GM10248 (cell line): ENCODE measurements at regions not wholly inside any gene's neighbourhood (a gene's known extent, or its start where the extent isn't known, plus 50 kb on each side); places are given as distances from the start of the nearest gene placed in this dataset.

Experiments used
- CTCF ChIA-PET: fragments of 300-600 bp; sonication (Branson Sonifier 250); formaldehyde crosslinking; extraction: SDS; loops from one replicate; lab custom pipeline; 2021; ENCODE audit warnings: antibody characterized with exemption; lab: Yijun Ruan, JAX
- POLR2A ChIA-PET: fragments of 350-650 bp; sonication (Branson Sonifier 250); formaldehyde crosslinking; extraction: SDS; loops from one replicate; lab custom pipeline; 2020; ENCODE audit warnings: antibody characterized with exemption; lab: Yijun Ruan, JAX
- DNase-seq: peaks from one replicate; pipeline ENCODE4 v3.0.0; 2012; ENCODE audit errors: extremely low spot score
- TF ChIP-seq, protein P1 (sequence below): IDR thresholded peaks from 2 replicates; pipeline ENCODE4 v1.5.1; 2012; ENCODE audit warnings: mild to moderate bottlenecking, low read depth; ENCODE audit errors: extremely low read depth, missing control alignments, control extremely low read depth

GRCh38 chr18:4593895-4594294 is 138.8 kb upstream of the DLGAP1 start:
- ChIA-PET POLR2A (no interaction called here), CTCF (no interaction called here)
- TF ChIP-seq, protein P1, sequence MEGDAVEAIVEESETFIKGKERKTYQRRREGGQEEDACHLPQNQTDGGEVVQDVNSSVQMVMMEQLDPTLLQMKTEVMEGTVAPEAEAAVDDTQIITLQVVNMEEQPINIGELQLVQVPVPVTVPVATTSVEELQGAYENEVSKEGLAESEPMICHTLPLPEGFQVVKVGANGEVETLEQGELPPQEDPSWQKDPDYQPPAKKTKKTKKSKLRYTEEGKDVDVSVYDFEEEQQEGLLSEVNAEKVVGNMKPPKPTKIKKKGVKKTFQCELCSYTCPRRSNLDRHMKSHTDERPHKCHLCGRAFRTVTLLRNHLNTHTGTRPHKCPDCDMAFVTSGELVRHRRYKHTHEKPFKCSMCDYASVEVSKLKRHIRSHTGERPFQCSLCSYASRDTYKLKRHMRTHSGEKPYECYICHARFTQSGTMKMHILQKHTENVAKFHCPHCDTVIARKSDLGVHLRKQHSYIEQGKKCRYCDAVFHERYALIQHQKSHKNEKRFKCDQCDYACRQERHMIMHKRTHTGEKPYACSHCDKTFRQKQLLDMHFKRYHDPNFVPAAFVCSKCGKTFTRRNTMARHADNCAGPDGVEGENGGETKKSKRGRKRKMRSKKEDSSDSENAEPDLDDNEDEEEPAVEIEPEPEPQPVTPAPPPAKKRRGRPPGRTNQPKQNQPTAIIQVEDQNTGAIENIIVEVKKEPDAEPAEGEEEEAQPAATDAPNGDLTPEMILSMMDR, result no peak
- DNase-seq, result no peak

DNA sequence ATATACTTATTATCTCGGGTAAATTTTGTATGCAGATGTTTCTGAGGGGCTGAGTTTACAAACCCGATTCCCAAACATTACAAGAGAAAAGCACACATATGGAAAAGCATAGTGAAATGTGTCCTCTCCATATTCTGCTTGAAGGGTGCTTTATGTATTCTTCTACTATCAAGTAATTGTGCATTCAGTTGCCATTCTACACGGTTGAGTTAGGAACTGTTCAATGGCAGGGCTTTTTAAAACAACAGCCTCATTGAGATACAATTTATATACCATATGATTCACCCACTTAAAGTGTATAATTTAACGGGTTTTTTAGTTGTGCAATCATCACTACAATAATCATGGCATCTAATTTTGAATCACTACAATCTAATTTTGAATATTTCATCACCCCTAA is 138.4 kb upstream of the DLGAP1 start:
- CTCF ChIA-PET, result no interaction called here
- TF ChIP-seq, protein P1, result no peak
- POLR2A ChIA-PET, result no interaction called here
- DNase-seq, result no peak

DNA sequence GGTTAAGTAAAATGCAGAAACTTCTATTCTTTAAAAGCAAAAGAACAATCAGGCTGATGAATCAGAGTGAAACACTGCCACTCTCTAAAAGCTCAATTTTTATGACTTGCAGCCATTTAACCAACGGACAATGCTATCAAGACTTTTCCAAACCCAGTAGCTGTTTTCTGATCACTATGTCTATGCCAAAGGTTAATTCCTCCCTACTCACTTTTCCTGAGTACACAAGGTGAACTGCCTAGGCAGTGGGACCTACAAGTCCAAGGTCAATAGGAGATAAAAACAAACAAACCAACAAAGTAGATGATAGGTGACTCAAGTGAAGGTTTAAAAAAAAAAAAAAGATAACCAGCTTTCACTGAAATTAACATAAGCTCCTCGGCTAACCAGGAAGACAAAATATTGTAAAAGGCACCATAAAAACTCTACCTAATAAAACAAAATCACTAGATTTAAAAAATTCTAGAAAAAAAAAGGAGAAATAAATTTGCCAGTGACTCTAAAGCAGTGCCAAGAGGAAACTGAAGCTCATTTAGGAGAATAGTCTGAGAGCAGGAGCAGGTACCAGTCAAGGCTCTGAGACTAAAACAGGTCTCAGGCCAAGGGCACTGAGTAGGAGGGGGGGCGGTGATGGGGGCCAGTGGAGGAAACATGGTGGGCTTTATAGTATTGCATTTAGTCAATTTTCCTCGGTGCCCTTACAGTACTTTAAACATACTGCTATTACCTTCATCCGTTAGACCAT is 134.1 kb upstream of the DLGAP1 start:
- POLR2A ChIA-PET, result no interaction called here
- CTCF ChIA-PET, result interaction anchor here (1.5 kb wide), 1 partner anchor 8 kb away, joined by 5 read pairs; no protein-coding TSS in a partner anchor
- DNase-seq, result no peak
- TF ChIP-seq, protein P1, result no peak

DNA sequence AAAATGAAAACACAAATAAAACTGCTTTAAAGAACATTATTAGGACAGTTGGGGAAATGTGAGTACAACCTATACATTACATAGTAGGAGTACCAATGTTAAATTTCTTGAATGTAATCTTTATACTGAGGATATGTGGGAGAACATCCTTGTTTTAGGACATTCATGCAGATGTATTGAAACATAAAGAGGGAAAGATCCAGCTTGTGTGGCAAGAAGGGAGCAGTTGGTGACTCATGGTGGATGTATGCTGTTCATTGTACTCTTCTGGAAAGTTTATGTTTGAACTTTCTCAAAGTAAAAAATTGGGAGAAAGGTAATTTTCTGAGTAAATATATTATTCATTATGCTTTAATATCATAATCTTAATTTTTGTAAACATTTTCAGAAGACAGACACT is 132.1 kb upstream of the DLGAP1 start:
- TF ChIP-seq, protein P1, result no peak
- ChIA-PET POLR2A (no interaction called here), CTCF (no interaction called here)
- no peak for DNase-seq

- TF ChIP-seq, protein P1, result no peak
- no peak for DNase-seq
- POLR2A ChIA-PET, result no interaction called here
- CTCF ChIA-PET, result no interaction called here
Measured at GRCh38 chr18:4586731-4587130, 131.6 kb upstream of the DLGAP1 start.

- ChIA-PET POLR2A (no interaction called here), CTCF (no interaction called here)
- DNase-seq, result no peak
- TF ChIP-seq, protein P1, result no peak
Measured at GRCh38 chr18:4582431-4583335, 127.6 kb upstream of the DLGAP1 start.
